AML-193 (cell line): ENCODE measurements at regions not wholly inside any gene's neighbourhood (a gene's known extent, or its start where the extent isn't known, plus 50 kb on each side); places are given as distances from the start of the nearest gene placed in this dataset.
"Not testable (repeated sequence)": the region's sequence is repeated elsewhere in the genome, so short reads cannot be mapped to it uniquely, and the experiment has no call there.

Source experiments
- DNase-seq, 2 experiments: peaks; one replicate each; lab custom pipeline; 2025; lab: John Stamatoyannopoulos, UW

GRCh38 chr4:13678186-13678924 is 50.8 kb upstream of the BOD1L1 start:
- DNase-seq = no peak

- no peak for DNase-seq
Measured at GRCh38 chr4:13681570-13681969, 54.0 kb upstream of the BOD1L1 start.

- no peak for DNase-seq
Measured at GRCh38 chr4:13694256-13694655, 66.7 kb upstream of the BOD1L1 start.

- no peak for DNase-seq
Measured at GRCh38 chr4:13698296-13698695, 70.8 kb upstream of the BOD1L1 start.

- DNase-seq = no peak
Measured at GRCh38 chr4:13700021-13700857, 72.7 kb upstream of the BOD1L1 start.

- DNase-seq = not testable (repeated sequence)
Measured at GRCh38 chr4:13700858-13701140, 73.3 kb upstream of the BOD1L1 start.

- DNase-seq = peak; percentile 5 to 7
Measured at GRCh38 chr4:13701937-13702446, 74.5 kb upstream of the BOD1L1 start.

GRCh38 chr4:13703096-13703495 is 75.6 kb upstream of the BOD1L1 start:
- no peak for DNase-seq

- no peak for DNase-seq
Measured at GRCh38 chr4:13704035-13704434, 76.5 kb upstream of the BOD1L1 start.

- no peak for DNase-seq
Measured at GRCh38 chr4:13704761-13705160, 77.2 kb upstream of the BOD1L1 start.

- no peak for DNase-seq
Measured at GRCh38 chr4:13705521-13706041, 78.1 kb upstream of the BOD1L1 start.

- no peak for DNase-seq
Measured at GRCh38 chr4:13706120-13706519, 78.6 kb upstream of the BOD1L1 start.

- no peak for DNase-seq
Measured at GRCh38 chr4:13706716-13707115, 79.2 kb upstream of the BOD1L1 start.

- no peak for DNase-seq
Measured at GRCh38 chr4:13710246-13710885, 82.8 kb upstream of the BOD1L1 start.

GRCh38 chr4:13711233-13711785 is 83.8 kb upstream of the BOD1L1 start:
- no peak for DNase-seq

GRCh38 chr4:13721894-13722293 is 94.4 kb upstream of the BOD1L1 start:
- DNase-seq = no peak

GRCh38 chr4:13722649-13723048 is 95.1 kb upstream of the BOD1L1 start:
- no peak for DNase-seq

GRCh38 chr4:13728761-13729160 is 101.2 kb upstream of the BOD1L1 start:
- no peak for DNase-seq

GRCh38 chr4:13731019-13731418 is 103.5 kb upstream of the BOD1L1 start:
- DNase-seq = no peak

- no peak for DNase-seq
Measured at GRCh38 chr4:13733817-13734216, 106.3 kb upstream of the BOD1L1 start.

- DNase-seq = no peak
Measured at GRCh38 chr4:13750594-13750993, 123.1 kb upstream of the BOD1L1 start.

GRCh38 chr4:13761581-13761980 is 134.1 kb upstream of the BOD1L1 start:
- DNase-seq = not testable (repeated sequence)
